Neural cell (in vitro differentiated cells): ENCODE measurements at regions not wholly inside any gene's neighbourhood (a gene's known extent, or its start where the extent isn't known, plus 50 kb on each side); places are given as distances from the start of the nearest gene placed in this dataset.

ENCODE experiments used
- EZH2 ChIP-seq: fragments of 200-600, 300-800 bp; shearing (Covaris generic), sonication (generic); IDR thresholded peaks from 2 replicates; pipeline ENCODE4 v1.6.1; 2014; ENCODE audit warnings: antibody characterized with exemption, low read length, borderline replicate concordance, mild to moderate bottlenecking; ENCODE audit not compliant: insufficient read depth, poor library complexity, severe bottlenecking
- POLR2AphosphoS5 ChIP-seq: IDR thresholded peaks from 2 replicates; pipeline ENCODE4 v1.6.1; 2012
- SMC3 ChIP-seq: fragments of 450-650 bp; conservative IDR thresholded peaks from 2 replicates; pipeline ENCODE4 v1.6.1; 2014; ENCODE audit warnings: antibody characterized with exemption, mild to moderate bottlenecking, moderate library complexity; ENCODE audit not compliant: poor library complexity
- TF ChIP-seq, protein P1 (sequence below): fragments of 450-650 bp; IDR thresholded peaks from 2 replicates; pipeline ENCODE4 v1.5.1; 2014; ENCODE audit warnings: antibody characterized with exemption, mild to moderate bottlenecking, moderate library complexity; ENCODE audit not compliant: poor library complexity, severe bottlenecking

DNA sequence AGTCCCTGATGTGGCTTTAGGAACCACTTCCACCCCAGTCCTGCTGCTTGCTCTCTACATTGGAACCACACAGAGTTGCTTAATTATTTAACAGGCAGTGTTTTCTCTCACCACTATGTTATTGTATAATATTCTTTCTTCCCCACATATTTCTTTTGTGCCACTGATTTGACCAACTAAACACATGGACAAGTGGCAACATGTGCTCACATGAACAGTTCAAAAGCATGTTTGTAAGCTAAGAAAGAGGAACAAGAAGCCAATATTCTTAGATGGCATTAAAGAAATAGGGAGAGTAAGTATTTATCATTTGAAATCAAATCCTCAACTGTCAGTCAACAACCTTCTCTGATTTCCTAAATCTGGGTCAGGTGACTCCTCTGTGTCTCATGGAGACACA, 409.6 kb downstream of the FBXO15 start:
- no peak for TF ChIP-seq SMC3
- TF ChIP-seq, protein P1, sequence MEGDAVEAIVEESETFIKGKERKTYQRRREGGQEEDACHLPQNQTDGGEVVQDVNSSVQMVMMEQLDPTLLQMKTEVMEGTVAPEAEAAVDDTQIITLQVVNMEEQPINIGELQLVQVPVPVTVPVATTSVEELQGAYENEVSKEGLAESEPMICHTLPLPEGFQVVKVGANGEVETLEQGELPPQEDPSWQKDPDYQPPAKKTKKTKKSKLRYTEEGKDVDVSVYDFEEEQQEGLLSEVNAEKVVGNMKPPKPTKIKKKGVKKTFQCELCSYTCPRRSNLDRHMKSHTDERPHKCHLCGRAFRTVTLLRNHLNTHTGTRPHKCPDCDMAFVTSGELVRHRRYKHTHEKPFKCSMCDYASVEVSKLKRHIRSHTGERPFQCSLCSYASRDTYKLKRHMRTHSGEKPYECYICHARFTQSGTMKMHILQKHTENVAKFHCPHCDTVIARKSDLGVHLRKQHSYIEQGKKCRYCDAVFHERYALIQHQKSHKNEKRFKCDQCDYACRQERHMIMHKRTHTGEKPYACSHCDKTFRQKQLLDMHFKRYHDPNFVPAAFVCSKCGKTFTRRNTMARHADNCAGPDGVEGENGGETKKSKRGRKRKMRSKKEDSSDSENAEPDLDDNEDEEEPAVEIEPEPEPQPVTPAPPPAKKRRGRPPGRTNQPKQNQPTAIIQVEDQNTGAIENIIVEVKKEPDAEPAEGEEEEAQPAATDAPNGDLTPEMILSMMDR: no peak
- TF ChIP-seq EZH2: no peak
- TF ChIP-seq POLR2AphosphoS5: no peak
